ENCODE measurements at regions not wholly inside any gene's neighbourhood (a gene's known extent, or its start where the extent isn't known, plus 50 kb on each side); places are given as distances from the start of the nearest gene placed in this dataset.

- TF ChIP-seq, protein P1, sequence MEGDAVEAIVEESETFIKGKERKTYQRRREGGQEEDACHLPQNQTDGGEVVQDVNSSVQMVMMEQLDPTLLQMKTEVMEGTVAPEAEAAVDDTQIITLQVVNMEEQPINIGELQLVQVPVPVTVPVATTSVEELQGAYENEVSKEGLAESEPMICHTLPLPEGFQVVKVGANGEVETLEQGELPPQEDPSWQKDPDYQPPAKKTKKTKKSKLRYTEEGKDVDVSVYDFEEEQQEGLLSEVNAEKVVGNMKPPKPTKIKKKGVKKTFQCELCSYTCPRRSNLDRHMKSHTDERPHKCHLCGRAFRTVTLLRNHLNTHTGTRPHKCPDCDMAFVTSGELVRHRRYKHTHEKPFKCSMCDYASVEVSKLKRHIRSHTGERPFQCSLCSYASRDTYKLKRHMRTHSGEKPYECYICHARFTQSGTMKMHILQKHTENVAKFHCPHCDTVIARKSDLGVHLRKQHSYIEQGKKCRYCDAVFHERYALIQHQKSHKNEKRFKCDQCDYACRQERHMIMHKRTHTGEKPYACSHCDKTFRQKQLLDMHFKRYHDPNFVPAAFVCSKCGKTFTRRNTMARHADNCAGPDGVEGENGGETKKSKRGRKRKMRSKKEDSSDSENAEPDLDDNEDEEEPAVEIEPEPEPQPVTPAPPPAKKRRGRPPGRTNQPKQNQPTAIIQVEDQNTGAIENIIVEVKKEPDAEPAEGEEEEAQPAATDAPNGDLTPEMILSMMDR (IDR thresholded peaks at IDR 0.05) = no peak
- H3K27me3 Mint-ChIP-seq (ENCODE audit: unreplicated experiment) = no peaks in the 10 kb centered on the region
- no peak overlapping the region for H3K27ac Mint-ChIP-seq (ENCODE audit: unreplicated experiment)
- H3K9me3 Mint-ChIP-seq (ENCODE audit: unreplicated experiment) = peaks cover 4% of the 10 kb centered on the region
- DNase-seq (ENCODE audit: extremely low spot score, unreplicated experiment) = no peak
- H3K4me3 Mint-ChIP-seq (ENCODE audit: unreplicated experiment) = no peak overlapping the region
- H3K4me1 Mint-ChIP-seq (ENCODE audit: unreplicated experiment) = no peaks in the 10 kb centered on the region
- peaks cover 4% of the 10 kb centered on the region for H3K36me3 Mint-ChIP-seq (ENCODE audit: unreplicated experiment)
Measured at GRCh38 chr4:34221986-34222385, 2022.3 kb downstream of the ARAP2 start.

- TF ChIP-seq, protein P1 (IDR thresholded peaks at IDR 0.05) = no peak
- Mint-ChIP-seq H3K4me3 (ENCODE audit: unreplicated experiment) (no peak overlapping the region), H3K4me1 (ENCODE audit: unreplicated experiment) (no peaks in the 10 kb centered on the region), H3K27ac (ENCODE audit: unreplicated experiment) (no peak overlapping the region), H3K27me3 (ENCODE audit: unreplicated experiment) (no peaks in the 10 kb centered on the region), H3K9me3 (ENCODE audit: unreplicated experiment) (peaks cover 20% of the 10 kb centered on the region), H3K36me3 (ENCODE audit: unreplicated experiment) (peaks cover 4% of the 10 kb centered on the region)
- no peak for DNase-seq (ENCODE audit: extremely low spot score, unreplicated experiment)
Measured at GRCh38 chr4:34236118-34236517, 2008.2 kb downstream of the ARAP2 start.

DNA sequence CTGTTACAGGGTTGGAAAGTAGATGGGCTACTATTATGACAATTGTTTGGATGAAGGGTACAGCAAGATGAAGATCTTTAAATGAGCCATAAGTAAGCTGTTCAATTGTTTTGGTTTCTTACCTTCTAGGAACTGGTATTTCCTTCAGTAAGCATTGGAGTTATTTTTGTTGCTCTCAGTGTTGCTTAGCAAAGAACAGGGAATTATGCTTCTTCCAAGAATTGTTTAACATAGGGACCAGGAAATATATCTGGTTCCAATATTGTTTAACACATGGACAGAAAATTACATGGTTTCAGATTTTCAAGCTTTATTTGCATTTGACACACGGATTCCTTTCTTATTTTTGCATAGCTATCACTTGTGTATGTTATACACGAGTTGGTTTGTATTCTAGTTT, 1999.0 kb downstream of the ARAP2 start:
- no peak for DNase-seq (ENCODE audit: extremely low spot score, unreplicated experiment)
- H3K36me3 Mint-ChIP-seq (ENCODE audit: unreplicated experiment) = no peaks in the 10 kb centered on the region
- H3K4me1 Mint-ChIP-seq (ENCODE audit: unreplicated experiment) = no peaks in the 10 kb centered on the region
- no peaks in the 10 kb centered on the region for H3K27me3 Mint-ChIP-seq (ENCODE audit: unreplicated experiment)
- H3K9me3 Mint-ChIP-seq (ENCODE audit: unreplicated experiment) = peaks cover 11% of the 10 kb centered on the region
- TF ChIP-seq, protein P1 (IDR thresholded peaks at IDR 0.05) = no peak
- no peak overlapping the region for H3K4me3 Mint-ChIP-seq (ENCODE audit: unreplicated experiment)
- H3K27ac Mint-ChIP-seq (ENCODE audit: unreplicated experiment) = no peak overlapping the region

DNA sequence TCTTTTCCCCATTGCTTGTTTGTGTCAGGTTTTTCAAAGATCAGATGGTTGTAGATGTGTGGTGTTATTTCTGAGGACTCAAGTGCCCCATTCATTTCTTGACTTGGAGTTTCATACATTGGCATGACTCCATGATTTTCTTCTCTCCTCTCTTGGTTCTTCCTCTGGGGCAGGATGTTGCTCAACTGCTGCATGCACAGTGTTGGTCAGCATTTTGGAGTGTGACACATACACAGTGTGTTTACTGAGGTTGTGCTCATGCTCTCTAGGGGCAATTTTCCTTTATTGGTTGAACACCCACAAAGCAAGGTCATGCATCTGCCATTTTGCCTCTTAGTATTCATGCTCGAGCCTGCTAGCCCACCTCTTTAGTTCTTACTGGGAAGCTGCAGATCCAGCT, 1993.8 kb downstream of the ARAP2 start:
- no peak overlapping the region for H3K4me3 Mint-ChIP-seq (ENCODE audit: unreplicated experiment)
- H3K4me1 Mint-ChIP-seq (ENCODE audit: unreplicated experiment) = peaks cover 5% of the 10 kb centered on the region
- H3K27me3 Mint-ChIP-seq (ENCODE audit: unreplicated experiment) = no peaks in the 10 kb centered on the region
- H3K36me3 Mint-ChIP-seq (ENCODE audit: unreplicated experiment) = no peaks in the 10 kb centered on the region
- TF ChIP-seq, protein P1 (IDR thresholded peaks at IDR 0.05) = no peak
- no peak overlapping the region for H3K27ac Mint-ChIP-seq (ENCODE audit: unreplicated experiment)
- no peak for DNase-seq (ENCODE audit: extremely low spot score, unreplicated experiment)
- peaks cover 4% of the 10 kb centered on the region for H3K9me3 Mint-ChIP-seq (ENCODE audit: unreplicated experiment)

DNA sequence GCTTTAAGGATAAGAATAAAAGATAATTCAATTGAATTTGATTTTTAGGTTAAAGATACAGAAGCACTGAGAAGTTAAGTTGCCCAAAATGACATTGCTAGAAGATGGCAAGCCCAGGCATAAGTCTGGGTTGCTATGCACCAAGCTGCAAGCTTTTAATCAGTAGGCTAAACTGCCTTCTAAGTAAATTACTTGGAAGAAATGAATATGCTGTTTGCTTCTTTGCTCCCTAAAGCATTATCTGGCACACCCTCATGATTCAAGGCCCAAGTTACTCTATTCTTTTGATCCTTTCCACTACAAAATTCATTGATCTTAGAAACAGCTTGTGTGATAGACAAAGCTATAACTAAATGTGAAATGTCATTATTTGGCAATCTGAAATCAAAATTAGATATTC, 1991.1 kb downstream of the ARAP2 start:
- TF ChIP-seq, protein P1 (IDR thresholded peaks at IDR 0.05) = no peak
- Mint-ChIP-seq H3K27me3 (ENCODE audit: unreplicated experiment) (no peaks in the 10 kb centered on the region), H3K27ac (ENCODE audit: unreplicated experiment) (no peak overlapping the region), H3K4me3 (ENCODE audit: unreplicated experiment) (no peak overlapping the region), H3K9me3 (ENCODE audit: unreplicated experiment) (peaks cover 3% of the 10 kb centered on the region), H3K4me1 (ENCODE audit: unreplicated experiment) (peaks cover 14% of the 10 kb centered on the region), H3K36me3 (ENCODE audit: unreplicated experiment) (no peaks in the 10 kb centered on the region)
- no peak for DNase-seq (ENCODE audit: extremely low spot score, unreplicated experiment)
